TTC549 (cell line): ENCODE measurements at regions not wholly inside any gene's neighbourhood (a gene's known extent, or its start where the extent isn't known, plus 50 kb on each side); places are given as distances from the start of the nearest gene placed in this dataset.

ENCODE experiments used
- FAIRE-seq: peaks from 2 replicates; lab custom pipeline; 2012; peaks lifted over from hg19 to GRCh38; lab: Jason Lieb, UNC

GRCh38 chr2:129720360-129720759 is 259.1 kb upstream of the RAB6C start:
- FAIRE-seq, result no peak

DNA sequence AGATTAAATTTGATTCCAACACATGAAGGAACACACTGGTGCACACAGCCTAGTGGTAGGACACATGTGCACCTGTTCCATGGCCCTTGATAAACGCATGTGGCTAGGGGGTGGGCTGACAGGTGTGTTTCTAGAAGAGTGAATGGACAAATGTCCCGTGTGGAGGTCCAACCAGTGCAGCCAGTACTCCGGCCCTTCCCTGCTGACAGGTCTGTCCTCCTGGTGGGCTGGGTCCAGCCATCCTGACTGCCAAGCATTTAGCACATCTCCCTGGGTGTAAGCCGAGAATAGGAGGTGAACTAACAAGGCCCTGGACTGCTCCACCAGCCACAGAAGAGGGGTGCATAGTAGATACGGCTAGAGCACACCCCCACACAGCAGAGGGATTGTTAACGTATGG is 258.7 kb upstream of the RAB6C start:
- no peak for FAIRE-seq

DNA sequence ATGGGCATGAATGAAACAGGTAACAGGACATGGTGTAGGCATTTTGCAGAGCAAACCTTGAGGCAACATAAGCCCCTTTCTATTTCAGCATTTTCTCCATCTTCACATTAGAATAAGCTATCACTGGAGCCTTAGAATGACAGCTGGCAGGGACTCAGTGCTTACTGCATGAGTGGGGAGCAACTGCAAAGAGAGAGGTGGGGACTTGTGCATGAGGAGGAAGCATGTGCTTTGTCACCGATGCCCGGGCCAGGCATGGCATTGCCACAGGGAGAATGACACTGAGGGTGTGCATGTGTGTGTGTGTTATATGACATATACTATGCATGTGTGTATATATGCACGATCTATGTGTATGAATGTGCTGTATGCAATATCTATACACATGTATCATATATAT is 258.2 kb upstream of the RAB6C start:
- no peak for FAIRE-seq

DNA sequence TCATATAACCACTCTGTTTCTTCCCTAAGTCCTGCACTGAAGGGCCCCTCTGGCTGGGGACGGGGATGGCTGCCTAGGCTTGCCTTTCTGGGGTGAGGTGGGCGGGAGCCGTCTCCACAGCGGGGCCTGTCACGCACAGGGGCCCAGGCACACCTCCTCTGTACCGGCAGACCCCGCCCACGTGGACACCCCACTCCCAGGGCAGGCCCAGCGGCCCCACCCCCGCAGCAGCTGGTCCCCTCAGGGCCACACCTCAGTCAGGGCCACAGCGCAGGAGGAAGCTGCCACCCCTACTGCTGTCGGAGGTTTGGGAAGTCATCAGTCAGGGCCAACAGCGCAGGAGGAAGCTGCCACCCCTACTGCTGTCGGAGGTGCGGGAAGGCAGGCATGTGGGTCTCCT is 257.6 kb upstream of the RAB6C start:
- no peak for FAIRE-seq

DNA sequence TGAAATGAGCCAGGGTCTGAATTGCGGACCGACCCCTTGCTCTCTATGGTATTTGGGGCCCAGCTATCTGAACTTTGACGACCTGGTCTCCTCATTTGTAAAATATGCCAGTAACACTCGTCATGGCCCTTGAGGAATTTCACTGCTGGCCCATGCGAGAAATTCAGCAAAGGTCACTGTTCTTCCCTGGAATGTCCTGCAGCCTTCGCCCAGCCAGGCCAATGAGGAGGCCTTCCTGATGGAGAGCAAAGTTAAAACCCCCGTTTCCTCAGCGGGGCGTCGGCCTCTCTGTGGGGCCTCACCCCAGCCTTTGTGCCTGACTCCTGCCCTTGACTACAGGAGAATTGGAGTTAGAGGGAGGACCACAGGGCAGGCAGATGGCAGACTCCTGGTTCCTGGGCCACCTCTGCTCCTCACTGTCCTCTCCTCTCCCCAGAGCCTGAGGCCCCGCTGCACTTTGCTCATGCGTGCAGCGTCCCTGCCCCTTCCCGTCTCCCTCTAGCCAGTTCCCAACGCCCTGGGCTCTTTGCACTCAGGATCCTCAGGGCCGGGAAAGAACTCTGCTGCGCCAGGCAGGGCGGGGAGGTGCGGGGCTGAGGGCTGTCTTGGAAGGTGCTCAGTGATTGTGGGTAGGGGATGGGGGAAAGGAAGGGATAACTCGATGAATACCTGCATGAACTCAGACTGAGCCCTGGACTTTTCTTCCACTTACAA is 257.0 kb upstream of the RAB6C start:
- no peak for FAIRE-seq

DNA sequence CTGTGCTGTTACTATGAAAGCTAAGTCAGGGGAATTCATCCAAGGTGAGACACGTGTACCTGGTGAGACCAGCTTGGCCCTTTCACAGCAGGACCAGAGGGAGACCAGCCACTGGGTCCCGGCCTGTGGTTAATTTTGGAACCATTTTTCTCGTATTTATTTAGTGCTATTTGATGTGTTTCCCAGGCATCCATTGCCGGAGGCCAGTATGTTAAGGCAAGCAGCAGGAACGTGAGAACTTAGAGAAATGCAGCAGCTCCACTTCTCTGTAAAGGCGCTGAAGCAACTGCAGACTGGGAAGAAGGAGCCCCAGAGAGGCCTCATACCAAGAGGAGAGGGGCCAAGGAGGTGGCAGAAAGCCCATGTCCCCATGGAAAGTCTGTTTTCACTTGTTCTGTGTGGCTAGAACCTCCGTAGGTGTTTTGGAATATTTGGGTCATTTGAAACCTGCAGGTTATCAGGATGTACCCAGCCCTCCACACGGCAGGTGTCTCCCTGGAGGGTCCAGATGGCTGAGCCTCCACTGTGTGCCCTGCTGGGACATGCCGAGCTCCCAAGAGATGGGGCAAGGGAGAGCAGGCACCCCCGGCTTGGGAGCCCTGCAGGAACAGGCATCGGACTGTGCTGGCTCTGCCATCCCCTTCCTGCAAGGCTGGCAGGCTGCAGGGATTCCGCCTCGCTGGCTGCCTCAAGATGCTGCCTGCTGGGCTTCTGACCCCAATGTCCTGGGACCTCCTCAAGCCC is 256.0 kb upstream of the RAB6C start:
- FAIRE-seq, result no peak

DNA sequence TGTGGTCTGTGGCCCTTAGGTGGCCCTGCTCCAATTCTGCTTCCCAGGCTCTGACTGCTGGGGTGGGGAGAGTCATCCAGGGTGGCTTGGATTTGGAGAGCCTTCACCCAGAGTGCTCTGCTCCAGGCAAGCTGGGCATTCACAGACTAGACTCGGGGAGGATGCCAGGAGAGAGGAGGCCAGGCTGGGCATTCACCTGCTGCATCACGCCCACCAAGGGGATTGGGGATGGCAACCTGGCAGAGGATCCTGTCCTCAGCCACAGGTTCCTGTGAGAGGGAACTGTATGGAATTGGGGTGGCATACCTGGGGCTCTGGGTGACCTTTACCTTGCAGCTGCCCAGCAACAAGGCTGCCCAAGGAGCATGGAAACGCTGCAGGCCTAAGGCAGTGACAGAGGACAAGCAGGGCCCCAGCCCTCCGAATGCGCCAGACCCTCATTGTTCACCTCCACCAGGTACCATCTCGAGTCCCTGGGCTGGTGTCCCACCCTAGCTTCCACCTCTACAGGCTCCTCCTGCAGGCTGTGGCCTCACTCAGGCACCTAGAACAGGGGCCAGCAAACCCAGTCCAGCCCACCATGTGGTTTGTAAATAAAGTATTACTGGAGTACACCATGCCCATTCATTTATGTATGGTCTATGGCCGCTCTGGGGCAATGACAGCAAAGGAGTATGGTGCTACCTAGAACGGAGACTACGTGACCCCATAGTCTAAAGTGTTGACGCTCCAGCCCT is 255.3 kb upstream of the RAB6C start:
- FAIRE-seq, result no peak

DNA sequence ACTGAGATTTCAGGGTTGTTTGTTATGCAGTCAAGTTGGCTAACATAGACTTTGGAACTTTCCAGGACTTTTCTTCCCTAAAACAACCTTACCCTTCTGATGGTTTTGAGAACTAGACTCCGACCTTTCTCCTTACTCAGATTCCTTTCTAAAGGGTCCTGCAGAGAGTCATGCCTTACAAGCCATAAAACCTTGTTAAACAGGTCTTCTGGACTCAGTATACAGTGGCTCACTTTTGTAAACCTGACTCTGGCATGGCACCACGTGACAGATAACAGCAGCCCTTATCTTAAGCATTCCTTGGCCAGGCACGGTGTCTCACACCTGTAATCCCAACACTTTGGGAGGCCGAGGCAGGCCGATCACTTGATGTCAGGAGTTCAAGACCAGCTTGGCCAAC is 253.2 kb upstream of the RAB6C start:
- FAIRE-seq, result no peak

GRCh38 chr2:129727286-129727685 is 252.2 kb upstream of the RAB6C start:
- no peak for FAIRE-seq

- FAIRE-seq, result no peak
Measured at GRCh38 chr2:129728035-129728972, 251.2 kb upstream of the RAB6C start.

DNA sequence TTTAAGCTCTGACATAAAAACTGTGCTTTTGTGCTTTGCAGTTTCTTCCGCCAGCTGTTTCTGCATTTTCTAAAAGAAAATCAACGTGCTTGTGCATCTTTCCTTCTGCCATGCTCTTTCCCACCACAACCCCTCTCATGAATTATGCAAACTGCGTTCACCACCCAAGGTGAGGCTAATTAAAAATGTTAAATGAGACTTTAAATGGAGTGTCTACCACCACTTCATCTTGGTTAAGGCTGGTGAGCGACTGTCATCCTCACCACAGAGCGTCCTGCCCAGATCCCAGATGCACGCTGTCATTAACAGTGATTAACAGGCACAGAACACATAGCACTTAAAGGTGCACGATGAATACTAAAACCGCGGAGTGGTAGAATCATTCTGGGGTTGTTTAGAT is 250.5 kb upstream of the RAB6C start:
- FAIRE-seq, result no peak

- FAIRE-seq, result no peak
Measured at GRCh38 chr2:129729646-129730045, 249.8 kb upstream of the RAB6C start.

DNA sequence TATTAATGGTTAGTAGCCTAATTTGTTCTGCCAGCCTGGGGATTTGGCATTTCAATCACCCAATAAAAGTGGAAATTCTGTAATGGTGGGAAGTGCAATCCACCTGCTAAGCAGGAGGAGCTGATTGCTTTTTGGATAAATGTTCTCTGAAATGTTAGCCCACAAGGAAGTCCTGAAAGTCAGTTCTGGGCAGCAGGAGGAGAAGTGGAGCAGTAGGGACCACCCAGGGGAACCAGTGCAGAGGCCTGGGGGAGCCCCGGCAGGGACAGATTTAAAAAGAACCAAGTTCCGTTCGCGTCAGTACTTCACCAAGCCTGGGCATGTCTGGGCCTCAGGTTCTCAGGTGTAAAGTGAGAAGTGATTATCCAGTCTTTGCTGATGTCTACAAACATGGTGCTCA is 248.5 kb upstream of the RAB6C start:
- FAIRE-seq, result no peak

DNA sequence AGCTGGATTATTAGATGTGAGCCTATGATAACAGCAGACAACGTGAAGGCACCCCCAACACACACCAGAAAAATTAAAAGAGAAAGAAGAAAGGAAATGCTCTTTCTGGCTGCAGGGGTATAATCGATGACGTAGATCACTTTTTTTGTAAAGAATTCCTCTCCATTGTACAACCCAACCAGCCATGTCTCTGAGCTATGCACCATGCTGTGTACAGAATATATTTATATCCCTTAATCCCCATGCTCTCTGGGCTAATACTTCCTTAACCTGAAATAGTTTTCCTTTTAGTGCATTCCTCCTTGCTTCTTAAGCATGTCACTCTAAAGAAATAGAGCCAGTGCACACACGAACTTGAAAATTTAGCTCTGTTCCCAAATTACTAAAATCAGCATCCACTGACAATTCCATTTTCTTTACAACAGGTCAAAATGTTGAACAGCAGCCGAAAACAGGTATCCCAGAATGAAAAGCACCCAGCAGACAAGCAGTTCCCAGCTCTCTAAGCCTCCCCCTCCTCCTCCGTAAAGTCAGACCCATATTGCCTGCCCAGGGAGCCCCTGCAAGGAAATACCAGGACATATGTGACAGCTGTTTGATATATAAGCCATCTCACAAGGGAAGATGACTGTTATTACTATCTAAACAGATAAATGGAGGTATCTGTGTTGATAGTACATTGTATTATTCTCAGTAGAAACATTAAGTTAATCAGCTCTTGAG is 247.4 kb upstream of the RAB6C start:
- no peak for FAIRE-seq

- FAIRE-seq, result no peak
Measured at GRCh38 chr2:129732630-129733026, 246.8 kb upstream of the RAB6C start.

DNA sequence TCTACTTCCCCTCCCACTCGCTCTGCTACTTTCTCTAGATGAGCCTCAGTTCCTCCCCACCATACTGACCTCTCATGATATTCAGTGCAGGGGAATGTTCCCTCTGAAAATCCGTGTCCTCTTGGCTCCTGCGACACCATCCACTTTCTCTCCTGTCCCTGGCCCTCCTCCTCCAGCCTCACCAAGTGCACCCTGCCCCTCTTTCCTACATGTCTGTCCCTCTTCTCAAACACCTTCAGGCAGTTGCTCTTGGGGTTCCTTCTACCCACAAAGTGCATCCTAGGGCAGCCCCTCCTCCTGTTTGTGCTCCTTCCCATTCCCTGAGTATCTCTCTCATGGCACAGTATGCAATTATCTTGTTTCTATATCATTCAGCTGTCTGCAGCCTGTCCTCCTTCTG is 246.4 kb upstream of the RAB6C start:
- no peak for FAIRE-seq

GRCh38 chr2:129733579-129733978 is 245.9 kb upstream of the RAB6C start:
- FAIRE-seq, result no peak

DNA sequence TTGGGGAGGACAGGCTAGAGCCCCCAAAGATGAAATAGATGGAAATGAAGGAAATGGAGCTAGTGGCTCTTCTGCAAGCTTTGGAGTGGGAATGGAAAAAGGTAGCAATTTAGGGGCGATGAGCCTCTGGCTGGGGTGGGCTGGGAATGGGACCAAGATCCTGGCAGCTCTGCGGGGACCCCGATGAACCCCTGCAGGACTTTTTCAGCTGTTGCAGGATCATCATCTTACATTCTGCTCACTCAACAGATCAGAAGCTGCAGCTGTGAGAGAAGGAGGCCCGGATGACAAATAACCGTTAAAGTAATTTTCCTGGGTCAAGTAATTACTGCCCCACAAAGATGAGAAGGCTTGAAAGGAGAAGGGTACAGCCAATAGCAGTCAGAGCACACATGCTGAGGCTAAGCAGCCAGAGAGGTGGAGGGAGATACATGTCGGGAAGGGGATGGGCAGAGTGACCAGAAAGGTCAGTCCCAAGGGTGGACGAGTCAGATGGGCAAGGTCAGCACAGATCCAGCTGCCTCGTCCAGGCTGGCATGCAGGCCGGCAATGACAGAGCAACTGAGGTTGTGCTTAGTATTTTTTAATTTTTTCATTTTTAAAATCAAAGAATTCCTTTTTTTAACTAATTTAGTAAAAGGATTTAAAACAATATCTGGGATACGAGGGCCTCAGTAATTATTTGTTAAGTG is 245.0 kb upstream of the RAB6C start:
- no peak for FAIRE-seq

- FAIRE-seq, result no peak
Measured at GRCh38 chr2:129735576-129735975, 243.9 kb upstream of the RAB6C start.

- no peak for FAIRE-seq
Measured at GRCh38 chr2:129737660-129738527, 241.6 kb upstream of the RAB6C start.
